ENCODE measurements at regions not wholly inside any gene's neighbourhood (a gene's known extent, or its start where the extent isn't known, plus 50 kb on each side); places are given as distances from the start of the nearest gene placed in this dataset.

GRCh38 chr12:104852102-104852501 is 106.0 kb downstream of the SLC41A2 start:
- Histone ChIP-seq H3K36me3 (ENCODE audit: control insufficient read depth, insufficient read depth, low read length) (no peaks in the 10 kb centered on the region), H3K4me1 (ENCODE audit: control insufficient read depth, insufficient read depth, low read length) (no peaks in the 10 kb centered on the region), H3K4me3 (ENCODE audit: low read depth in 2 of 2, low read length in 2 of 2) (no peak overlapping the region), H3K27ac (ENCODE audit: low read length) (no peak overlapping the region), H3K9me3 (ENCODE audit: control insufficient read depth, insufficient read depth, low read depth, low read length) (no peaks in the 10 kb centered on the region), H3K27me3 (ENCODE audit: control insufficient read depth, insufficient read depth, low read length) (no peaks in the 10 kb centered on the region)
- in situ Hi-C loops (cut with HindIII; ENCODE audit: low pct_unique_long_range_greater_than_20kb, low sequenced_read_pairs) = no loop called here
- ChIA-PET POLR2A (no interaction called here), CTCF (no interaction called here)
- BruUV-seq (replicated peaks) = no TSS peak
- no peak for ATAC-seq
- no peak for DNase-seq (ENCODE audit: low read depth, low spot score)
- no peak for TF ChIP-seq SIN3A (IDR thresholded peaks at IDR 0.05; ENCODE audit: borderline replicate concordance, insufficient read depth, low read depth, low read length)
- TF ChIP-seq TCF7L2 (IDR thresholded peaks at IDR 0.05; ENCODE audit: low read depth, low read length) = no peak
- TF ChIP-seq, protein P1, sequence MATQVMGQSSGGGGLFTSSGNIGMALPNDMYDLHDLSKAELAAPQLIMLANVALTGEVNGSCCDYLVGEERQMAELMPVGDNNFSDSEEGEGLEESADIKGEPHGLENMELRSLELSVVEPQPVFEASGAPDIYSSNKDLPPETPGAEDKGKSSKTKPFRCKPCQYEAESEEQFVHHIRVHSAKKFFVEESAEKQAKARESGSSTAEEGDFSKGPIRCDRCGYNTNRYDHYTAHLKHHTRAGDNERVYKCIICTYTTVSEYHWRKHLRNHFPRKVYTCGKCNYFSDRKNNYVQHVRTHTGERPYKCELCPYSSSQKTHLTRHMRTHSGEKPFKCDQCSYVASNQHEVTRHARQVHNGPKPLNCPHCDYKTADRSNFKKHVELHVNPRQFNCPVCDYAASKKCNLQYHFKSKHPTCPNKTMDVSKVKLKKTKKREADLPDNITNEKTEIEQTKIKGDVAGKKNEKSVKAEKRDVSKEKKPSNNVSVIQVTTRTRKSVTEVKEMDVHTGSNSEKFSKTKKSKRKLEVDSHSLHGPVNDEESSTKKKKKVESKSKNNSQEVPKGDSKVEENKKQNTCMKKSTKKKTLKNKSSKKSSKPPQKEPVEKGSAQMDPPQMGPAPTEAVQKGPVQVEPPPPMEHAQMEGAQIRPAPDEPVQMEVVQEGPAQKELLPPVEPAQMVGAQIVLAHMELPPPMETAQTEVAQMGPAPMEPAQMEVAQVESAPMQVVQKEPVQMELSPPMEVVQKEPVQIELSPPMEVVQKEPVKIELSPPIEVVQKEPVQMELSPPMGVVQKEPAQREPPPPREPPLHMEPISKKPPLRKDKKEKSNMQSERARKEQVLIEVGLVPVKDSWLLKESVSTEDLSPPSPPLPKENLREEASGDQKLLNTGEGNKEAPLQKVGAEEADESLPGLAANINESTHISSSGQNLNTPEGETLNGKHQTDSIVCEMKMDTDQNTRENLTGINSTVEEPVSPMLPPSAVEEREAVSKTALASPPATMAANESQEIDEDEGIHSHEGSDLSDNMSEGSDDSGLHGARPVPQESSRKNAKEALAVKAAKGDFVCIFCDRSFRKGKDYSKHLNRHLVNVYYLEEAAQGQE (IDR thresholded peaks at IDR 0.05; ENCODE audit: insufficient read depth in 1 of 2, low read depth in 2 of 2, low read length in 1 of 2) = no peak
- TF ChIP-seq POLR2AphosphoS5 (IDR thresholded peaks at IDR 0.05; ENCODE audit: low read depth, low read length) = no peak
- TF ChIP-seq, protein P2, sequence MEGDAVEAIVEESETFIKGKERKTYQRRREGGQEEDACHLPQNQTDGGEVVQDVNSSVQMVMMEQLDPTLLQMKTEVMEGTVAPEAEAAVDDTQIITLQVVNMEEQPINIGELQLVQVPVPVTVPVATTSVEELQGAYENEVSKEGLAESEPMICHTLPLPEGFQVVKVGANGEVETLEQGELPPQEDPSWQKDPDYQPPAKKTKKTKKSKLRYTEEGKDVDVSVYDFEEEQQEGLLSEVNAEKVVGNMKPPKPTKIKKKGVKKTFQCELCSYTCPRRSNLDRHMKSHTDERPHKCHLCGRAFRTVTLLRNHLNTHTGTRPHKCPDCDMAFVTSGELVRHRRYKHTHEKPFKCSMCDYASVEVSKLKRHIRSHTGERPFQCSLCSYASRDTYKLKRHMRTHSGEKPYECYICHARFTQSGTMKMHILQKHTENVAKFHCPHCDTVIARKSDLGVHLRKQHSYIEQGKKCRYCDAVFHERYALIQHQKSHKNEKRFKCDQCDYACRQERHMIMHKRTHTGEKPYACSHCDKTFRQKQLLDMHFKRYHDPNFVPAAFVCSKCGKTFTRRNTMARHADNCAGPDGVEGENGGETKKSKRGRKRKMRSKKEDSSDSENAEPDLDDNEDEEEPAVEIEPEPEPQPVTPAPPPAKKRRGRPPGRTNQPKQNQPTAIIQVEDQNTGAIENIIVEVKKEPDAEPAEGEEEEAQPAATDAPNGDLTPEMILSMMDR (IDR thresholded peaks at IDR 0.05) = no peak
- intact Hi-C loops (cut with micrococcal nuclease; ENCODE audit: unreplicated experiment) = no loop called here

DNA sequence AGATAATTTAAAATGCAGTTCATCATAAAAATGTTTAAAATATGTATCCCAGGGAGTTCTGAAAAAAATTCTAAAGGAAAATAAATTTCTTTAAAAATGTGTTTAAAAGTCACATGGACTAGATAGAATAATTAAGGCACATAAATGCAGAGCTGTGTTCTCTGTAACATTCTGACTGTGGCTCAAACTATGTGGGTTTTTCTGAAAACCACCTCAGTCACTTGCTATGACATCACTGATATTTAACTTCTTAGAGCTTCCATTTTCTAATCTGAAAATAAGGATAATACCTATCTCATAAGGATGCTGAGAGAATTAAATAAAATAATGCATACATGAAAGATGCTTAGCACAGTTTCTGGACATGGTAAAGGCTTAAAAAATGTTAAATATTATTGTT is 107.3 kb downstream of the SLC41A2 start:
- TF ChIP-seq SIN3A (IDR thresholded peaks at IDR 0.05; ENCODE audit: borderline replicate concordance, insufficient read depth, low read depth, low read length) = no peak
- TF ChIP-seq POLR2AphosphoS5 (IDR thresholded peaks at IDR 0.05; ENCODE audit: low read depth, low read length) = no peak
- TF ChIP-seq, protein P2 (IDR thresholded peaks at IDR 0.05) = no peak
- TF ChIP-seq, protein P1 (IDR thresholded peaks at IDR 0.05; ENCODE audit: insufficient read depth in 1 of 2, low read depth in 2 of 2, low read length in 1 of 2) = no peak
- no peak for TF ChIP-seq TCF7L2 (IDR thresholded peaks at IDR 0.05; ENCODE audit: low read depth, low read length)
- ATAC-seq (no peak), DNase-seq (ENCODE audit: low read depth, low spot score) (no peak)
- intact Hi-C loops (cut with micrococcal nuclease; ENCODE audit: unreplicated experiment) = no loop called here
- Histone ChIP-seq H3K4me3 (ENCODE audit: low read depth in 2 of 2, low read length in 2 of 2) (no peak overlapping the region), H3K9me3 (ENCODE audit: control insufficient read depth, insufficient read depth, low read depth, low read length) (no peaks in the 10 kb centered on the region), H3K27me3 (ENCODE audit: control insufficient read depth, insufficient read depth, low read length) (no peaks in the 10 kb centered on the region), H3K4me1 (ENCODE audit: control insufficient read depth, insufficient read depth, low read length) (no peaks in the 10 kb centered on the region), H3K27ac (ENCODE audit: low read length) (no peak overlapping the region), H3K36me3 (ENCODE audit: control insufficient read depth, insufficient read depth, low read length) (no peaks in the 10 kb centered on the region)
- CTCF ChIA-PET = interaction anchor here (0.6 kb wide), 1 partner anchor 1787 kb away, joined by 3 read pairs; no protein-coding TSS in a partner anchor
- POLR2A ChIA-PET = no interaction called here
- in situ Hi-C loops (cut with HindIII; ENCODE audit: low pct_unique_long_range_greater_than_20kb, low sequenced_read_pairs) = no loop called here
- BruUV-seq (replicated peaks) = no TSS peak
